HL-60 (cell line): ENCODE measurements at regions not wholly inside any gene's neighbourhood (a gene's known extent, or its start where the extent isn't known, plus 50 kb on each side); places are given as distances from the start of the nearest gene placed in this dataset.

Experiments
- POLR2AphosphoS5 ChIP-seq: IDR thresholded peaks from 2 replicates; pipeline ENCODE4 v1.6.1; 2012; ENCODE audit warnings: low read depth
- TF ChIP-seq, protein P1 (sequence below): IDR thresholded peaks from one replicate; pipeline ENCODE4 v1.5.1; 2011; ENCODE audit warnings: low read length, control low read depth, inconsistent platforms; ENCODE audit not compliant: insufficient read depth
- TF ChIP-seq, protein P2 (sequence below): IDR thresholded peaks from 2 replicates; pipeline ENCODE4 v1.6.1; 2012; ENCODE audit warnings: low read depth; ENCODE audit not compliant: insufficient replicate concordance

DNA sequence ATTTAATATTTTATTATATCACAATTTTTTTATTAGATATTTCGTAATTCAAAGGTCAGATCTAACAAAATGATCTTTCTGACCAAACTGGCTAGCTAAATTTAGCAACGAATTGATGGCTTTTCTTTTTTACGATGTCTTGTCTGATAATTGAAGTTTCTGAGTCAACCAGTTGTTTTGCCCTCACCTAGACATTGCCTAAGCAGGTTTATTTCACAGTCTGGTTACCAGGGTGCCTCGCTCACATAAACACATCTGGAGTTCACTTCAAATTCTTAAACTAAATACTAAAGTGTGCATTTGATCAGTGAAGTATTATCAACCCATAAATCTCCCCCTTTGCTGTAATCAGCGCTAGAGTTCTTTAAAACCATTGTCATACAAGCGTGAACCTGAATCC lies 448.3 kb downstream of the TLE4 start:
- TF ChIP-seq, protein P1, sequence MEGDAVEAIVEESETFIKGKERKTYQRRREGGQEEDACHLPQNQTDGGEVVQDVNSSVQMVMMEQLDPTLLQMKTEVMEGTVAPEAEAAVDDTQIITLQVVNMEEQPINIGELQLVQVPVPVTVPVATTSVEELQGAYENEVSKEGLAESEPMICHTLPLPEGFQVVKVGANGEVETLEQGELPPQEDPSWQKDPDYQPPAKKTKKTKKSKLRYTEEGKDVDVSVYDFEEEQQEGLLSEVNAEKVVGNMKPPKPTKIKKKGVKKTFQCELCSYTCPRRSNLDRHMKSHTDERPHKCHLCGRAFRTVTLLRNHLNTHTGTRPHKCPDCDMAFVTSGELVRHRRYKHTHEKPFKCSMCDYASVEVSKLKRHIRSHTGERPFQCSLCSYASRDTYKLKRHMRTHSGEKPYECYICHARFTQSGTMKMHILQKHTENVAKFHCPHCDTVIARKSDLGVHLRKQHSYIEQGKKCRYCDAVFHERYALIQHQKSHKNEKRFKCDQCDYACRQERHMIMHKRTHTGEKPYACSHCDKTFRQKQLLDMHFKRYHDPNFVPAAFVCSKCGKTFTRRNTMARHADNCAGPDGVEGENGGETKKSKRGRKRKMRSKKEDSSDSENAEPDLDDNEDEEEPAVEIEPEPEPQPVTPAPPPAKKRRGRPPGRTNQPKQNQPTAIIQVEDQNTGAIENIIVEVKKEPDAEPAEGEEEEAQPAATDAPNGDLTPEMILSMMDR, result no peak
- TF ChIP-seq, protein P2, sequence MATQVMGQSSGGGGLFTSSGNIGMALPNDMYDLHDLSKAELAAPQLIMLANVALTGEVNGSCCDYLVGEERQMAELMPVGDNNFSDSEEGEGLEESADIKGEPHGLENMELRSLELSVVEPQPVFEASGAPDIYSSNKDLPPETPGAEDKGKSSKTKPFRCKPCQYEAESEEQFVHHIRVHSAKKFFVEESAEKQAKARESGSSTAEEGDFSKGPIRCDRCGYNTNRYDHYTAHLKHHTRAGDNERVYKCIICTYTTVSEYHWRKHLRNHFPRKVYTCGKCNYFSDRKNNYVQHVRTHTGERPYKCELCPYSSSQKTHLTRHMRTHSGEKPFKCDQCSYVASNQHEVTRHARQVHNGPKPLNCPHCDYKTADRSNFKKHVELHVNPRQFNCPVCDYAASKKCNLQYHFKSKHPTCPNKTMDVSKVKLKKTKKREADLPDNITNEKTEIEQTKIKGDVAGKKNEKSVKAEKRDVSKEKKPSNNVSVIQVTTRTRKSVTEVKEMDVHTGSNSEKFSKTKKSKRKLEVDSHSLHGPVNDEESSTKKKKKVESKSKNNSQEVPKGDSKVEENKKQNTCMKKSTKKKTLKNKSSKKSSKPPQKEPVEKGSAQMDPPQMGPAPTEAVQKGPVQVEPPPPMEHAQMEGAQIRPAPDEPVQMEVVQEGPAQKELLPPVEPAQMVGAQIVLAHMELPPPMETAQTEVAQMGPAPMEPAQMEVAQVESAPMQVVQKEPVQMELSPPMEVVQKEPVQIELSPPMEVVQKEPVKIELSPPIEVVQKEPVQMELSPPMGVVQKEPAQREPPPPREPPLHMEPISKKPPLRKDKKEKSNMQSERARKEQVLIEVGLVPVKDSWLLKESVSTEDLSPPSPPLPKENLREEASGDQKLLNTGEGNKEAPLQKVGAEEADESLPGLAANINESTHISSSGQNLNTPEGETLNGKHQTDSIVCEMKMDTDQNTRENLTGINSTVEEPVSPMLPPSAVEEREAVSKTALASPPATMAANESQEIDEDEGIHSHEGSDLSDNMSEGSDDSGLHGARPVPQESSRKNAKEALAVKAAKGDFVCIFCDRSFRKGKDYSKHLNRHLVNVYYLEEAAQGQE, result no peak
- no peak for TF ChIP-seq POLR2AphosphoS5
